Fibroblast of peridontal ligament (primary cell): ENCODE measurements at regions not wholly inside any gene's neighbourhood (a gene's known extent, or its start where the extent isn't known, plus 50 kb on each side); places are given as distances from the start of the nearest gene placed in this dataset.
"Not testable (repeated sequence)": the region's sequence is repeated elsewhere in the genome, so short reads cannot be mapped to it uniquely, and the experiment has no call there.

ENCODE experiments used
- DNase-seq: peaks from one replicate; pipeline ENCODE4 v3.0.0-alpha.2; 2010; ENCODE audit errors: extremely low read depth

- DNase-seq = peak; percentile 91
Measured at GRCh38 chr10:42367532-42368230, 270.7 kb downstream of the ZNF33B start.

- DNase-seq = no peak
Measured at GRCh38 chr10:42351745-42352144, 286.6 kb downstream of the ZNF33B start.

DNA sequence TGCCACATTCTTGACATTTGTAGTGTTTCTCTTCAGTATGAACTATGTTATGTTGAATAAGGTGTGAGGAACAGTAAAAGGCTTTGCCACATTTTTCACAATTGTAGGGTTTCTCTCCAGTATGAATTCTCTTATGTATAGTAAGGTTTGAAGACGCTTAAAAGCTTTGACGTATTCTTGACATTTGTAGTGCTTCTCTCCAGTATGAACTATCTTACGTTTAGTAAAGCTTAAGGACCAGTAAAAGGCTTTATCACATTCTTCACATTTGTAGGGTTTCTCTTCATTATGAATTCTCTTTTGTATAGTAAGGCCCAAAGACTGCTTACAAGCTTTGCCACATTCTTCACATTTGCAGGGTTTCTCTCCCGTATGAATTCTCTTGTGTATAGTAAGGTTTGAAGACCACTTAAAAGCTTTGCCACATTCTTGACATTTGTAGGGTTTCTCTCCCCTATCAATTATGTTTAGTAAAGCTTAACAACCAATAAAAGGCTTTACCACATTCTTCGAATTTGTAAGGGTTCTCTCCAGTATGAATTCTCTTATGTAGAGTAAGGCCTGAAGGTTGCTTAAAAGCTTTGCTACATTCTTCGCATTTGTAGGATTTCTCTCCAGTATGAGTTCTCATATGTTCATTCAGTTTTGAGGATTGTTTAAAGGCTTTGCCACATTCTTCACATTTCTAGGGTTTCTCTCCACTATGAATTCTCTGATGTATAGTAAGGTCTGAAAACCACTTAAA, 301.6 kb downstream of the ZNF33B start:
- not testable (repeated sequence) for DNase-seq

DNA sequence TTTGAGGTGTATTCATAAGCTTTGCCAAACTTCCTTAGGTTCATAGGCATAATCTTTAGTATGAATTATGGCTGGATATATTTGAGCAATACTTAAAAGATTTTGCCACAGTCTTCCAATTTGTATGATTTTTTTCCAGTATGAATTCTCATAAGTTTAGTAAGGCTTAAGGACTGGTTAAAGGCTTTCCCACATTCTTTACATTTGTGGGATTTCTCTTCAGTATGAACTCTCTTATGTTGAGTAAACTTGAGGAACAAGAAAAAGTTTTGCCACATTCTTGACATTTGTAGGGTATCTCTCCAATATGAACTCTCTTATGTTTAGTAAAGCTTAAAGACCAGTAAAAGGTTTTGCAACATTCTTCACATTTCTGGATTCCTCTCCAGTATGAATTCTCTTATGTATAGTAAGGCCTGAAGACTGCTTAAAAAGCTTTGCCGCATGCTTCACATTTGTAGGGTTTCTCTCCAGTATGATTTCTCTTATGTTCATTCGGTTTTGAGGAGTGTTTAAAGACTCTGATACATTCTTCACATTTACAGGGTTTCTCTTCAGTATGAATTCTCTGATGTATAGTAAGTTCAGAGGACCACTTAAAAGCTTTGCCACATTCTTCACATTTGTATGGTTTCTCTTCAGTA, 302.6 kb downstream of the ZNF33B start:
- DNase-seq = not testable (repeated sequence)

GRCh38 chr10:42304341-42304740, 334.0 kb downstream of the ZNF33B start:
- no peak for DNase-seq

DNA sequence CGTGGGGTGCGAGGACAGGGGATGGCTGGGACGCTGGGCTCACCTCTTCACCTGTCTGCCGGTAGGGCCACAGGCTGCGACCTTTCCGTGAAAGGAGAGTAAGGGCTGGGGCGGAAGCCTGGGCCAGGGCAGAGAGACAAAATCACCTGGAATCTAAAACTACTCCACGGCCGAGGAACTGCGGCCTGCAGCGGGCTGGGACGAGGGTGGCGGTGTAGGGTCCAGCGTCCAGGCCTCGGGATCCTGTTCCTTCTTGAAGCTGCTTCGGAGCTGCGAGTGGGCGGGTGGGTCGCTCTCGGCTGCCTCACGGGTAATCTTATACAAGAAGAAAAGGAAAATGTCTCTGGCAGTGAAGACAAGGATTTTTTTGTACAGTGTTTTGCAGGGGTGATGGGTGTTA, 356.5 kb downstream of the ZNF33B start:
- not testable (repeated sequence) for DNase-seq

- DNase-seq = not testable (repeated sequence)
Measured at GRCh38 chr10:42269788-42270187, 368.6 kb downstream of the ZNF33B start.

GRCh38 chr10:42263259-42263658, 375.1 kb downstream of the ZNF33B start:
- not testable (repeated sequence) for DNase-seq

GRCh38 chr10:42243002-42243401, 395.4 kb downstream of the ZNF33B start:
- DNase-seq = not testable (repeated sequence)

GRCh38 chr10:42242135-42242805, 396.1 kb downstream of the ZNF33B start:
- DNase-seq = no peak

DNA sequence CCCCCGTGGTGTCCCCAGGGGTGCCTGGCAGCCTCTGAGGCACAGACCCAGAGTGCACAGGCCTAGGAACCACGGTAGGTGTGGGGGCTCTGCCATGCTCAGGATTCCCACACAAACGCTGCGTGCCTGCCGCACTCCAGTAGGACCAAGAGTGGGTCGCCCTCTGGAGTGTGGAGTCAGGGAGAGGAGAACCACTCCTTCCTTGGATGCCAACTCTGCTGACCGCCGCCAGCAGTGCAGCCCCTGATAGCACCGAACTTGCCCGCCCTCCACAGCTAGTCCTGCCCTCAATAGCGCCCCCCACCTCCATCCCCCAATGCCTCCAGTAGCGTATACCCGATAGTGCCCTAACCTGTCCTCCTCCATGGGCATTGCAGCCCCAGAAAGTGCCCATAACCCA, 402.0 kb downstream of the ZNF33B start:
- DNase-seq = not testable (repeated sequence)

GRCh38 chr10:42235736-42236135, 402.6 kb downstream of the ZNF33B start:
- not testable (repeated sequence) for DNase-seq

- not testable (repeated sequence) for DNase-seq
Measured at GRCh38 chr10:42235241-42235640, 403.1 kb downstream of the ZNF33B start.

GRCh38 chr10:42234506-42234905, 403.9 kb downstream of the ZNF33B start:
- DNase-seq = not testable (repeated sequence)

DNA sequence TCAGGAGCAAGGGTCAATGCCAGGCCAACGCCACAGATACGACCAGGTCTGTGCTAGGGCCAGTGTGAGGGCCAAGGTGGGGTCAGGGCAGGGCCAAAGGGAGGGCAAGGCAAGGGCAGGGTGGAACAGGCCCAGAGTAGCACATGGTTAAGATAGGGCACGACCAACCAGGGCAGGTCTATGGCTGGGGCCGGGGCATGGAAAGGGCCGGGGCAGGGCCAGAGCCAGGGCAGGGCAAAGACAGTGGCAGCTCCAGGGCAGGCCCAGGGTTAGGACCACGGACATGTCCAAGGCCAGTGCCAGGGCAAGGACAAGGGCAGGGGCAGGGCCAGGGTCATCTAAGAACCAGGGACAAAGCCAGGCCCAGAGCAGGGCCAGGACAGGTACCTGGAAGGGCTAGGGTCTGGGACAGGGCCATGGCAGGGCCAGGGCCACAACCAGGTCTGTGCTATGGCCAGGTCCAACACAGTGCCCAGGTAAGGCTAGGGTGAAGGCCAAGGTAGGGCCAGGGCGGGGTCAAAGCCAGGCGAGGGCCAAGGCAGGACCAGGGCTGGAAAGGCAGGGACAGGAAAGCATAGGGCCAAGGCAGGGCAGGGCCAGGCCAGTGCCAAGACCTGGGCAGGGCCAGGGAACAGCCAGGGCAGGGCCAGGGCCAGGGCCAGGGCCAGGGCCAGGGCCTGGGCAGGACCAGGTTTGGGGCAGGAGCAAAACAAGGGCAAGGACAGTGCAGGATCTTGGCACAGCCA, 404.7 kb downstream of the ZNF33B start:
- DNase-seq = not testable (repeated sequence)

DNA sequence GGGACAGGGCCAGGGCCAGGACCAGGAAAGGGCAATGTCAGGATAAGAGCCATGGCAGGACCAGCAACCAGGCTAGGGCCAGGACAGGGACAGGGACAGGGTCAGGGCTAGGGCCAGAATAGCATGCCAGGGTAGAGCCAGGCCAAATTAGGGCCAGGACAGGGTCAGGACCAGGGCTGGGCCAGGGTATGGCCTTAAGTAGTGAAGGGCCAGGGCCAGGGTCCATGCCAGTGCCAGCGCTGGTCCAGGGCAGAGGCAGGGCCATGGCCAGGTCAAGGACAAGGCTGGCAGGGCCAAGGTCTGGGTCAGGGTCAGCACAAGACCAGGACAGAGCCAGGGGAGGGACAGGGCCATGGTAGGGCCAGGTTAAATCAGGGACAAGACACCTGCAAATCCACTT, 405.4 kb downstream of the ZNF33B start:
- not testable (repeated sequence) for DNase-seq

- DNase-seq = not testable (repeated sequence)
Measured at GRCh38 chr10:42230812-42231211, 407.6 kb downstream of the ZNF33B start.

- DNase-seq = not testable (repeated sequence)
Measured at GRCh38 chr10:42230115-42230514, 408.3 kb downstream of the ZNF33B start.

- not testable (repeated sequence) for DNase-seq
Measured at GRCh38 chr10:42227859-42228258, 410.5 kb downstream of the ZNF33B start.

DNA sequence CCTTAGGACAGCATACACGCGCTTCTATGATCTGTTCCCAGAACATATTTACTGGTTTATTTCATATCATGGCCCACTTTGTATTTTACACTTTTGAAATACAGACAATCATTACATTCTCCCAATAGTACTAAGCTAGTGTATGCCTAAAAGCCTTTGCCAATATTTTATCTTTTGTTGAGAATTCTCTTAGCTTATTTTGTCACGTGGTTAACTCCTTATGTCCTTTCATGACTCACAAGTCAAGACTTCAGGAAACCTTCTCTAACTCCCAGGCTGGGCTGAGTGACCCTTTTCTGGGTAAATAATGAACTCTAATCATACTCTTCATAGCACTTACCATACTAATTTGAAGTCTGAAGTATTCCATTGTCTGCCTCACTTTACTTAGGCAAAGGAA, 444.8 kb downstream of the ZNF33B start:
- DNase-seq = not testable (repeated sequence)

GRCh38 chr10:42192450-42192849, 445.9 kb downstream of the ZNF33B start:
- DNase-seq = peak; percentile 40
